ENCODE measurements at regions not wholly inside any gene's neighbourhood (a gene's known extent, or its start where the extent isn't known, plus 50 kb on each side); places are given as distances from the start of the nearest gene placed in this dataset.

DNA sequence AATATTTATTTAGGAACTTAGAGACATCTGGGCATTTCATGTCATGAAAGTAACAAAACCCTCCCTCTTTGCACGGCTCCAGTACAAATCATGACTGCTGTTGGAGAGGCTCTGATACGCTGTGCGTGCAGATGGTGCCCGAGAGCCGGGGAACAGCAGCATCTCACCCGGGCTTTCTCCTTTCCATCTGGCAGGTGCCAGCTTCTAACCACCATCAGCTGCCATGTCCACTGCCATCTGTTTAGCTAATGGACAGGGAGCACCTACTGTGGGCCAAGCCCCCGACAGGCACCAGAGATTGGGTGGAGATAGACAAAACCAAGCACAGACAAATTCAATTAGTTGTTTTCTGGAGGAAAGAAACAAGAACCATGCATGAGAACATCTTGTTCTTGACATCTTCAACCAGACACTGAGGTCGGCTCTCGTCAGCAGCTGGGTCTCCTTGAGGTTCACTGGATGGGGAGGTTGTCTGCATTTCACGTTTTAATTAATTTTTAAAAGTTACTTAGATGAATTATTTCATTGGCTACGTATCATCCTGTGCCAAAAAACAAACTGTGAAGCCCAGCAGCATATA lies 323.7 kb downstream of the THBS2 start:
- TF ChIP-seq, protein P1, sequence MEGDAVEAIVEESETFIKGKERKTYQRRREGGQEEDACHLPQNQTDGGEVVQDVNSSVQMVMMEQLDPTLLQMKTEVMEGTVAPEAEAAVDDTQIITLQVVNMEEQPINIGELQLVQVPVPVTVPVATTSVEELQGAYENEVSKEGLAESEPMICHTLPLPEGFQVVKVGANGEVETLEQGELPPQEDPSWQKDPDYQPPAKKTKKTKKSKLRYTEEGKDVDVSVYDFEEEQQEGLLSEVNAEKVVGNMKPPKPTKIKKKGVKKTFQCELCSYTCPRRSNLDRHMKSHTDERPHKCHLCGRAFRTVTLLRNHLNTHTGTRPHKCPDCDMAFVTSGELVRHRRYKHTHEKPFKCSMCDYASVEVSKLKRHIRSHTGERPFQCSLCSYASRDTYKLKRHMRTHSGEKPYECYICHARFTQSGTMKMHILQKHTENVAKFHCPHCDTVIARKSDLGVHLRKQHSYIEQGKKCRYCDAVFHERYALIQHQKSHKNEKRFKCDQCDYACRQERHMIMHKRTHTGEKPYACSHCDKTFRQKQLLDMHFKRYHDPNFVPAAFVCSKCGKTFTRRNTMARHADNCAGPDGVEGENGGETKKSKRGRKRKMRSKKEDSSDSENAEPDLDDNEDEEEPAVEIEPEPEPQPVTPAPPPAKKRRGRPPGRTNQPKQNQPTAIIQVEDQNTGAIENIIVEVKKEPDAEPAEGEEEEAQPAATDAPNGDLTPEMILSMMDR (conservative IDR thresholded peaks at IDR 0.05), result no peak
- TF ChIP-seq ZFX (IDR thresholded peaks at IDR 0.05), result no peak
